Skeletal muscle cell (primary cell): ENCODE measurements at regions not wholly inside any gene's neighbourhood (a gene's known extent, or its start where the extent isn't known, plus 50 kb on each side); places are given as distances from the start of the nearest gene placed in this dataset.

Source experiments
- DNase-seq: peaks from one replicate; pipeline ENCODE4 v3.0.0-alpha.2; 2010; ENCODE audit warnings: low read depth
- H3K4me3 ChIP-seq: 2 replicates; pipeline ENCODE4 v1.5.1; 2011; ENCODE audit warnings: low read depth, mild to moderate bottlenecking, control low read depth, low read length, moderate library complexity

GRCh38 chr19:31715249-31715945, 366.2 kb upstream of the TSHZ3 start:
- H3K4me3 ChIP-seq, result no peak overlapping the region
- no peak for DNase-seq

GRCh38 chr19:31716826-31717225, 367.6 kb upstream of the TSHZ3 start:
- H3K4me3 ChIP-seq, result no peak overlapping the region

GRCh38 chr19:31717269-31717923, 368.2 kb upstream of the TSHZ3 start:
- H3K4me3 ChIP-seq, result no peak overlapping the region
- DNase-seq, result no peak

More at GRCh38 chr19:31716826-31717225, 367.6 kb upstream of the TSHZ3 start:
- DNase-seq, result no peak

GRCh38 chr19:31718032-31718431, 368.8 kb upstream of the TSHZ3 start:
- DNase-seq, result no peak
- no peak overlapping the region for H3K4me3 ChIP-seq

GRCh38 chr19:31718898-31719297, 369.7 kb upstream of the TSHZ3 start:
- no peak for DNase-seq
- no peak overlapping the region for H3K4me3 ChIP-seq

- no peak overlapping the region for H3K4me3 ChIP-seq
- DNase-seq, result no peak
Observed at GRCh38 chr19:31723101-31723500, 373.9 kb upstream of the TSHZ3 start.

GRCh38 chr19:31725051-31725450, 375.8 kb upstream of the TSHZ3 start:
- no peak overlapping the region for H3K4me3 ChIP-seq
- no peak for DNase-seq

- no peak overlapping the region for H3K4me3 ChIP-seq
- DNase-seq, result no peak
Observed at GRCh38 chr19:31727536-31727935, 378.3 kb upstream of the TSHZ3 start.

GRCh38 chr19:31730270-31730669, 381.0 kb upstream of the TSHZ3 start:
- DNase-seq, result no peak
- no peak overlapping the region for H3K4me3 ChIP-seq

- no peak for DNase-seq
- H3K4me3 ChIP-seq, result no peak overlapping the region
Observed at GRCh38 chr19:31733591-31733990, 384.4 kb upstream of the TSHZ3 start.

- DNase-seq, result no peak
- no peak overlapping the region for H3K4me3 ChIP-seq
Observed at GRCh38 chr19:31742249-31742648, 393.0 kb upstream of the TSHZ3 start.

- H3K4me3 ChIP-seq, result no peak overlapping the region
- no peak for DNase-seq
Observed at GRCh38 chr19:31745731-31746130, 396.5 kb upstream of the TSHZ3 start.

- DNase-seq, result no peak
- no peak overlapping the region for H3K4me3 ChIP-seq
Observed at GRCh38 chr19:31749231-31749630, 400.0 kb upstream of the TSHZ3 start.

- H3K4me3 ChIP-seq, result no peak overlapping the region
- no peak for DNase-seq
Observed at GRCh38 chr19:31759359-31759758, 410.1 kb upstream of the TSHZ3 start.

GRCh38 chr19:31761281-31761913, 412.2 kb upstream of the TSHZ3 start:
- H3K4me3 ChIP-seq, result no peak overlapping the region
- no peak for DNase-seq

GRCh38 chr19:31770223-31770622, 421.0 kb upstream of the TSHZ3 start:
- no peak for DNase-seq
- no peak overlapping the region for H3K4me3 ChIP-seq

- no peak for DNase-seq
- H3K4me3 ChIP-seq, result no peak overlapping the region
Observed at GRCh38 chr19:31772915-31773314, 423.7 kb upstream of the TSHZ3 start.

GRCh38 chr19:31781542-31781941, 432.3 kb upstream of the TSHZ3 start:
- no peak overlapping the region for H3K4me3 ChIP-seq
- DNase-seq, result no peak

GRCh38 chr19:31783592-31783991, 434.4 kb upstream of the TSHZ3 start:
- DNase-seq, result no peak
- no peak overlapping the region for H3K4me3 ChIP-seq

- no peak for DNase-seq
Observed at GRCh38 chr19:31784671-31785101, 435.4 kb upstream of the TSHZ3 start.

GRCh38 chr19:31801611-31802010, 452.4 kb upstream of the TSHZ3 start:
- DNase-seq, result no peak
- no peak overlapping the region for H3K4me3 ChIP-seq

More at GRCh38 chr19:31784671-31785101, 435.4 kb upstream of the TSHZ3 start:
- H3K4me3 ChIP-seq, result no peak overlapping the region
